Gastrocnemius medialis (tissue), 4 donors: ENCODE measurements at regions not wholly inside any gene's neighbourhood (a gene's known extent, or its start where the extent isn't known, plus 50 kb on each side); places are given as distances from the start of the nearest gene placed in this dataset.

Experiments
- ATAC-seq, 2 donors: fragments of 150-250 bp; one replicate each; pipeline ENCODE4 v1.9.1; 2016
- DNase-seq, 2 donors: peaks; one replicate each; pipeline ENCODE4 v3.0.0-alpha.2; 2019
- H3K27ac ChIP-seq, 4 donors: fragments of 200-600 bp; sonication (generic); 1 replicate in 1 of 4; 2 replicates in 3 of 4; pipeline ENCODE4 v1.5.1; 2016 to 2018; ENCODE audit warnings: mild to moderate bottlenecking in 2 of 4, moderate library complexity in 1 of 4
- H3K27me3 ChIP-seq, 3 donors: fragments of 200-600 bp; sonication (generic) in 2 of 3; 1 replicate in 1 of 3; 2 replicates in 2 of 3; pipeline versions ENCODE4 v1.5.1 to v1.6.0; 2016 to 2019; ENCODE audit warnings: mild to moderate bottlenecking in 1 of 3, moderate library complexity in 1 of 3
- H3K36me3 ChIP-seq, 2 donors: fragments of 200-600 bp; sonication (generic) in 1 of 2; one replicate each; pipeline ENCODE4 v1.5.1; 2017 to 2018
- H3K4me1 ChIP-seq, 2 donors: fragments of 200-600 bp; sonication (generic) in 1 of 2; one replicate each; pipeline ENCODE4 v1.5.1; 2016 to 2017; ENCODE audit warnings: mild to moderate bottlenecking in 2 of 2
- H3K4me3 ChIP-seq, 4 donors: fragments of 200-600 bp; sonication (generic) in 3 of 4; 1 replicate in 1 of 4; 2 replicates in 3 of 4; pipeline ENCODE4 v1.5.1; 2016 to 2019; ENCODE audit warnings: mild to moderate bottlenecking in 2 of 4
- H3K9me3 ChIP-seq, 3 donors: fragments of 200-600 bp; sonication (generic) in 2 of 3; 1 replicate in 1 of 3; 2 replicates in 2 of 3; pipeline ENCODE4 v1.5.1; 2016 to 2019
- POLR2A ChIP-seq, 2 donors: fragments of 450-650 bp; IDR thresholded peaks; one replicate each; pipeline ENCODE4 v1.6.1; 2017; ENCODE audit warnings: antibody characterized with exemption in 2 of 2, mild to moderate bottlenecking in 2 of 2, moderate library complexity in 2 of 2
- in situ Hi-C, 4 donors: fragments of 200-750 bp; cut with MboI; loops; one replicate each; pipeline versions ENCODE4 v1.15.0 to v1.8.0; 2017; ENCODE audit warnings: low sequenced_read_pairs in 4 of 4
- intact Hi-C: fragments of 100-400 bp; cut with DNase I; formaldehyde crosslinking; loops from one replicate; pipeline ENCODE4 v1.15.1; 2023; ENCODE audit warnings: low total_unique reads
- TF ChIP-seq, protein P1 (sequence below), 5 experiments: fragments of 450-650 bp in 3 of 5; fragments of 200-600 bp in 2 of 5; sonication (generic) in 2 of 5; IDR thresholded peaks in 4 of 5; conservative IDR thresholded peaks in 1 of 5; 1 replicate in 4 of 5; 2 replicates in 1 of 5; pipeline ENCODE4 v1.5.1; 2016 to 2019; ENCODE audit warnings: antibody characterized with exemption in 5 of 5, mild to moderate bottlenecking in 3 of 5, moderate library complexity in 3 of 5

DNA sequence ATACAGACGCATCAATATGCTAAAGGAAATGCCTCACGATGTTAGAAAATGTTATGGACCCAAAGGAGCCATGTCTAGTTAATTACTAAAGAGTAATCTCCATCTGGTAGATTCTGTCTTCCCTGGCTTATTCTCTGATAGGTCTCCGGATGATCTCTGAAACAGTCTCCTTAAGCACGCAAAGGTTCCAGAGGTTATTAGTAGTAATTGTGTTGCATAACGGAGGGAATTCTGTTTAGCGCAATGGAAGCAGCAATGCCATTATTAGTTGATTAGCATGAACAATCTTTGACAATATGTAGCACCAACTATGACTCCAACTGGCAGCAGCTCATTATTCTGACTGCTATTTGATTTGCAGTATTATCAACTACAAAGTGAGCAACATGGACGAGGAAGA lies 952.5 kb upstream of the SEMA6D start:
- DNase-seq: no peak
- H3K27ac ChIP-seq: no peak overlapping the region
- H3K27me3 ChIP-seq: no peaks in the 10 kb centered on the region
- H3K36me3 ChIP-seq: no peaks in the 10 kb centered on the region
- ATAC-seq: no peak
- no peak overlapping the region for H3K4me3 ChIP-seq
- H3K9me3 ChIP-seq: no peaks in the 10 kb centered on the region
- in situ Hi-C loops: no loop called here
- intact Hi-C loops: no loop called here
- H3K4me1 ChIP-seq: no peaks in the 10 kb centered on the region
- TF ChIP-seq, protein P1, sequence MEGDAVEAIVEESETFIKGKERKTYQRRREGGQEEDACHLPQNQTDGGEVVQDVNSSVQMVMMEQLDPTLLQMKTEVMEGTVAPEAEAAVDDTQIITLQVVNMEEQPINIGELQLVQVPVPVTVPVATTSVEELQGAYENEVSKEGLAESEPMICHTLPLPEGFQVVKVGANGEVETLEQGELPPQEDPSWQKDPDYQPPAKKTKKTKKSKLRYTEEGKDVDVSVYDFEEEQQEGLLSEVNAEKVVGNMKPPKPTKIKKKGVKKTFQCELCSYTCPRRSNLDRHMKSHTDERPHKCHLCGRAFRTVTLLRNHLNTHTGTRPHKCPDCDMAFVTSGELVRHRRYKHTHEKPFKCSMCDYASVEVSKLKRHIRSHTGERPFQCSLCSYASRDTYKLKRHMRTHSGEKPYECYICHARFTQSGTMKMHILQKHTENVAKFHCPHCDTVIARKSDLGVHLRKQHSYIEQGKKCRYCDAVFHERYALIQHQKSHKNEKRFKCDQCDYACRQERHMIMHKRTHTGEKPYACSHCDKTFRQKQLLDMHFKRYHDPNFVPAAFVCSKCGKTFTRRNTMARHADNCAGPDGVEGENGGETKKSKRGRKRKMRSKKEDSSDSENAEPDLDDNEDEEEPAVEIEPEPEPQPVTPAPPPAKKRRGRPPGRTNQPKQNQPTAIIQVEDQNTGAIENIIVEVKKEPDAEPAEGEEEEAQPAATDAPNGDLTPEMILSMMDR (IDR thresholded peaks at IDR 0.05 in 4 of 5, conservative IDR thresholded peaks at IDR 0.05 in 1 of 5): no peak
- TF ChIP-seq POLR2A (IDR thresholded peaks at IDR 0.05): no peak

DNA sequence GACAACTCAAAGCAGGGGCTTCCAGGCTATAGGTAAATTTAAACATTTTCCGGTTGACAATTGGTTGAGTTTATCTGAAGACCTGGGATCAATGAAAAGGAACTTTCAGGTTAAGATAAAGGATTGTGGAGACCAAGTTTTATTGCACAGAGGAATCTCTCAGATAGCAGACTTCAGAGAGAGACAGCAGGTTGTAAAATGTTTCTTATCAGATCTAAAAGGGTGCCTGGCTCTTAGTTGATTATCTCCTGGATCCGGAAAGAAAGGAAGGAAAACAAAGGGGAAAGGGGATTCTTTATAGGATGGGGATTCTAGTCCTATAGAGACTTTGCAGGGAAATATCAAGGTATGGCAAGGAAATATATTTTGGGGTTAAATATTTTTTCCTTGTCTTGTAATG lies 951.3 kb upstream of the SEMA6D start:
- TF ChIP-seq, protein P1 (IDR thresholded peaks at IDR 0.05 in 4 of 5, conservative IDR thresholded peaks at IDR 0.05 in 1 of 5): no peak
- no peak for TF ChIP-seq POLR2A (IDR thresholded peaks at IDR 0.05)
- Histone ChIP-seq H3K4me1 (no peaks in the 10 kb centered on the region), H3K36me3 (no peaks in the 10 kb centered on the region), H3K9me3 (no peaks in the 10 kb centered on the region), H3K4me3 (no peak overlapping the region), H3K27me3 (no peaks in the 10 kb centered on the region), H3K27ac (no peak overlapping the region)
- intact Hi-C loops (no loop called here), in situ Hi-C loops (no loop called here)
- DNase-seq: no peak
- ATAC-seq: no peak

DNA sequence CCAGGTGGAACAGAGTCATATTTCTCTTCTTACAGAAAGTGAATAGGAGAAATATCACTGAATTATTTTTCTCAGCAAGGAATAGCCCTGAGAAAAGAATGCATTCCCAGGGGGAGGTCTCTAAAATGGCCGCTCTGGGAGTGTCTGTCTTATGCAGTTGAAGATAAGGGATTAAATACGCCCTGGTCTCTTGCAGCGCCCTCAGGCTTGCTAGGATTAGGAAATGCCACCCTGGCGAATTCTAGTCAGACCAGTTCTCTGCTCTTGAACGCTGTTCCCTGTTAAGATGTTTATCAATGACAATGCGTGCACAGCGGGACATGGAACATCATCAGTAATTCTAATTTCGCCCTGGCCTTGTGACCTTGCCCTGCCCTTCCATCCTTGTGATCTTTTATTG lies 949.0 kb upstream of the SEMA6D start:
- no peak for DNase-seq
- no peak overlapping the region for H3K27ac ChIP-seq
- H3K9me3 ChIP-seq: no peaks in the 10 kb centered on the region
- intact Hi-C loops: no loop called here
- no peaks in the 10 kb centered on the region for H3K4me1 ChIP-seq
- H3K36me3 ChIP-seq: no peaks in the 10 kb centered on the region
- no peak for TF ChIP-seq POLR2A (IDR thresholded peaks at IDR 0.05)
- TF ChIP-seq, protein P1 (IDR thresholded peaks at IDR 0.05 in 4 of 5, conservative IDR thresholded peaks at IDR 0.05 in 1 of 5): no peak
- in situ Hi-C loops: no loop called here
- H3K4me3 ChIP-seq: no peak overlapping the region
- ATAC-seq: no peak
- no peaks in the 10 kb centered on the region for H3K27me3 ChIP-seq

DNA sequence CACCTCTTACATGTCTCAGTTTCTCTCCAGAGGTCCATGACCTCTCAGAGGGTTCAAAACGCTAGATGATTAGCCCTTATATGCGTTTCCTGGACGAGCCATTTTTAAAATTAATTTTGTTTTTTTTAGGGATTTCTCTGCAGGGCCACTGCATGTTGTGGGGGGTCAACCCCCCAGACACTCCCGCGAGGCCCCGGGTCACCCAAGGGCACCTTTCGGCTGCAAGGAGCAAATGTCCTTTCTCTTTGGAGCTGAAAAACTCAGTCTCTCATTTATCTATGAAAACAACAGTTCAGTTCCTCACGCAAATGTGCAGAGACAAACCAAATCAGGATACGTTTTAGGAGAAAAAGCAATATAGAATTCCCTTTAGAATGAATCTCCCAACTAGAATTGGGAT lies 944.3 kb upstream of the SEMA6D start:
- Histone ChIP-seq H3K27me3 (no peaks in the 10 kb centered on the region), H3K36me3 (no peaks in the 10 kb centered on the region), H3K4me3 (no peak overlapping the region), H3K9me3 (no peaks in the 10 kb centered on the region), H3K27ac (no peak overlapping the region), H3K4me1 (no peaks in the 10 kb centered on the region)
- DNase-seq: no peak
- intact Hi-C loops: no loop called here
- in situ Hi-C loops: no loop called here
- no peak for ATAC-seq
- TF ChIP-seq, protein P1 (IDR thresholded peaks at IDR 0.05 in 4 of 5, conservative IDR thresholded peaks at IDR 0.05 in 1 of 5): no peak
- no peak for TF ChIP-seq POLR2A (IDR thresholded peaks at IDR 0.05)

DNA sequence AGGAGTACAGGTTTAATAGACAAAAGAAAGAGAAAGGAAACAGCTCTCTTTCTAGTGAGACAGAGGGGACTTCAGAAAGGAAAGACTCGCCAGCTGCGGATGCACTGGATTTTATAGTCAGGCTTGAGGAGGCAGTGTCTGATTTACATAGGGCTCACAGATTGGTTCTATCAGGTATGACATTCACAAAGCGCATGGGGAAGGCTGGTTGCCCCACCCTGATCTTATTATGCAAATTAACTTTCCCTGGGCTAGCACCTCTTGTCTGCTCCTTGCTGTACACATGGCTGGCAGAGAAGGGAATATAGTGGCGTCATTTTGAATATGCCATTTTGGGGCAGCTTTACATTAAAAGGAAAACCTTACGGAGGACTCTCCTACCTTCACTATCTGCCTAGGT lies 938.4 kb upstream of the SEMA6D start:
- in situ Hi-C loops: no loop called here
- intact Hi-C loops: no loop called here
- no peak overlapping the region for H3K4me3 ChIP-seq
- no peak for DNase-seq
- no peak overlapping the region for H3K27ac ChIP-seq
- no peaks in the 10 kb centered on the region for H3K4me1 ChIP-seq
- ATAC-seq: no peak
- no peaks in the 10 kb centered on the region for H3K27me3 ChIP-seq
- TF ChIP-seq, protein P1 (IDR thresholded peaks at IDR 0.05 in 4 of 5, conservative IDR thresholded peaks at IDR 0.05 in 1 of 5): no peak
- TF ChIP-seq POLR2A (IDR thresholded peaks at IDR 0.05): no peak
- no peaks in the 10 kb centered on the region for H3K9me3 ChIP-seq
- H3K36me3 ChIP-seq: no peaks in the 10 kb centered on the region
